ENCODE measurements at regions not wholly inside any gene's neighbourhood (a gene's known extent, or its start where the extent isn't known, plus 50 kb on each side); places are given as distances from the start of the nearest gene placed in this dataset.

DNA sequence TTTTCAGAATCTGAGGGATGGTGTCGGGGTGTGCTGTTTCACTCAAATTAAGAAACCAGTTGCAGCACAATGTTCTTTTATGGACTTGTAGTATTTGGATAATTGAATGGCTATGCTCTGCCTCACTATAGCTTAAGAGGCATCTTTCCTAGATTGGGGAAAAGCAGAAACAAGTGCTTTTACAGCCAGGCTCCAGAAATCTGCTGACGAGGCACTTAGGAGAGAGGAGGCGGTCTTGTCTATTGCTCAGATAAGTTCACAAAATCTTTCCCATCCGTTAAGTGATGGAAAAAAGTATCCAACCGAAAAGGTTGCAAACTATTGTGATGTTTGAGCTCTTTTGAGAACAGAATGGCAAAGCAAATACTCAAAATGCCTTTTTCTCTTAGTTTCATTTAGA lies 336.1 kb upstream of the RARB start:
- DNase-seq (ENCODE audit: low spot score): no peak
- H3K27ac ChIP-seq: no peak overlapping the region
- ChIA-PET POLR2A (ENCODE audit: low non-redundant PET) (no interaction called here), CTCF (interaction anchor here (0.7 kb wide), 1 partner anchor 70 kb away, joined by 3 read pairs; no protein-coding TSS in a partner anchor)
- TF ChIP-seq, protein P1, sequence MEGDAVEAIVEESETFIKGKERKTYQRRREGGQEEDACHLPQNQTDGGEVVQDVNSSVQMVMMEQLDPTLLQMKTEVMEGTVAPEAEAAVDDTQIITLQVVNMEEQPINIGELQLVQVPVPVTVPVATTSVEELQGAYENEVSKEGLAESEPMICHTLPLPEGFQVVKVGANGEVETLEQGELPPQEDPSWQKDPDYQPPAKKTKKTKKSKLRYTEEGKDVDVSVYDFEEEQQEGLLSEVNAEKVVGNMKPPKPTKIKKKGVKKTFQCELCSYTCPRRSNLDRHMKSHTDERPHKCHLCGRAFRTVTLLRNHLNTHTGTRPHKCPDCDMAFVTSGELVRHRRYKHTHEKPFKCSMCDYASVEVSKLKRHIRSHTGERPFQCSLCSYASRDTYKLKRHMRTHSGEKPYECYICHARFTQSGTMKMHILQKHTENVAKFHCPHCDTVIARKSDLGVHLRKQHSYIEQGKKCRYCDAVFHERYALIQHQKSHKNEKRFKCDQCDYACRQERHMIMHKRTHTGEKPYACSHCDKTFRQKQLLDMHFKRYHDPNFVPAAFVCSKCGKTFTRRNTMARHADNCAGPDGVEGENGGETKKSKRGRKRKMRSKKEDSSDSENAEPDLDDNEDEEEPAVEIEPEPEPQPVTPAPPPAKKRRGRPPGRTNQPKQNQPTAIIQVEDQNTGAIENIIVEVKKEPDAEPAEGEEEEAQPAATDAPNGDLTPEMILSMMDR (conservative IDR thresholded peaks at IDR 0.05; ENCODE audit: low read depth): no peak

DNA sequence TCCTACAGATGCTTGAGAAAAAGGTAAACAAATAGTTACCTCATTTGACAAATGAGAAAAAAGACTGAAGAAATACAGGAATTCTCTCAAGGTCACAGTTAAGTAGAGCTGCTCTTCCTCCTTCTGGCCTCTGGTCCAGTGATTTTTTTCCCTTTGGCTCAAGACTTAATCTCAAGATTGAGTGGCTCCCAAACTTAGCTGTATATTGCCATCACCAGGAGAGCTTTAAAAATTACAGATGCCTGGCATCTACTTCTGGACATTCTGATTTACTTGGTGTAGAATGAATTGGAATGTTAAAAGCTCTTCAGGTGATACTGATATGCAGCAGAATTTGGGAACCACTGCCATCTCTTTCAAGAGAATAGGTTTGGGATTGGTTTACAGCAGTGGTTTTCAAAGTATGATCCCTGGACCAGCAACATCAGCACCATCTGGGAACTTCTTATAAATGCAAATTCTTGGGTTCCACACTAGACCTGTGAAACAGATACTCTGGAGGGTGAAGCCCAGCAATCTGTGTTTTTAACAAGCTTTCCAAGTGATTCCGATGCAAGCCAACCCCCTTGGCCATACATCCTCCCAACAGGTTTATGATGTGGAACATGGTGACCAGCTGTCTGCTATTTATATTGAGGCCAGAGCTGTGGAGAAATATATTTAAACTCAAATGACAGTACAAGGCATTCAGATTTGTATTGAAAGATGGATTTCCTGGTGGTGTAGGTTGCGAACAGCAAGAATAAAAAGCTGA lies 333.0 kb upstream of the RARB start:
- CTCF ChIA-PET: no interaction called here
- no peak for DNase-seq (ENCODE audit: low spot score)
- POLR2A ChIA-PET (ENCODE audit: low non-redundant PET): no interaction called here
- TF ChIP-seq, protein P1 (conservative IDR thresholded peaks at IDR 0.05; ENCODE audit: low read depth): no peak
- H3K27ac ChIP-seq: no peak overlapping the region

DNA sequence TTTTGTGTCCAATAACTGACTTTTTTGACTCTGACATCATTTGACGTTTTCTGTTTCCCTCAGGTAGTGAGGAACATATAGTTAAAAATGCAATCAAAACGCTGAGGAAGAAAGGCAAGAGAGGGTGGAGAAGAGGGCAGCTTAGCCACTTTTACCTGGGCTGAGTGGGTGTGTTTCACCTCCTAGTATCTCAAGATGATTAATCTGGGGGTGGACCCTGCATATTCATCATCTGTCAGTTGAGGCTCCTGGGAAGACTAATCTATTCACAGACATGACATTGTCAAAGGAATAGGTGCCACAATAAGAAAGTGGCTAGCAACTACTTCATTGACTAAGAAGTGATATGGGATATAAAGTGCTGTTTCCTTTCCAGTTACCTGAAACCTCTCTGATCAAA lies 331.5 kb upstream of the RARB start:
- ChIA-PET POLR2A (ENCODE audit: low non-redundant PET) (no interaction called here), CTCF (interaction anchor here (0.7 kb wide), 1 partner anchor 1623 kb away, joined by 3 read pairs; no protein-coding TSS in a partner anchor)
- TF ChIP-seq, protein P1 (conservative IDR thresholded peaks at IDR 0.05; ENCODE audit: low read depth): no peak
- H3K27ac ChIP-seq: no peak overlapping the region
- no peak for DNase-seq (ENCODE audit: low spot score)

DNA sequence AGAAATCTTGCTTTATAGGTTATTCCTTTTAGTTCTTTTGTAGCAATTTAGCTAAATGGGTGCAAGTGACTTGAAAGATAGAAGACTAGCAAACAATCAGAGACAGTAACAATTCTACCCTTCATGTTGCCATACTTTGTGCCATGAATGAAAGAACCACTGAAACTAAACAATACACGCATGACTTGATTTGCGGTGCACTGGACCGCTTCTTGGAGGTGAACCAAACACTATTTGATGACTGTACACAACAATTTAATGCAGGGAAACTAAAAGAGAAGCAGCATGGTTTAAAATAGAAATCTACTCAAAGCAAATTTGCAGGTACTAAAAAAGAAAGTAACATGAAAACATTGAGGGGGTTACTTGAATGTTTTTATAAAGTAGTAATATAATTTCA lies 331.0 kb upstream of the RARB start:
- ChIA-PET CTCF (no interaction called here), POLR2A (ENCODE audit: low non-redundant PET) (no interaction called here)
- TF ChIP-seq, protein P1 (conservative IDR thresholded peaks at IDR 0.05; ENCODE audit: low read depth): no peak
- DNase-seq (ENCODE audit: low spot score): no peak
- no peak overlapping the region for H3K27ac ChIP-seq

DNA sequence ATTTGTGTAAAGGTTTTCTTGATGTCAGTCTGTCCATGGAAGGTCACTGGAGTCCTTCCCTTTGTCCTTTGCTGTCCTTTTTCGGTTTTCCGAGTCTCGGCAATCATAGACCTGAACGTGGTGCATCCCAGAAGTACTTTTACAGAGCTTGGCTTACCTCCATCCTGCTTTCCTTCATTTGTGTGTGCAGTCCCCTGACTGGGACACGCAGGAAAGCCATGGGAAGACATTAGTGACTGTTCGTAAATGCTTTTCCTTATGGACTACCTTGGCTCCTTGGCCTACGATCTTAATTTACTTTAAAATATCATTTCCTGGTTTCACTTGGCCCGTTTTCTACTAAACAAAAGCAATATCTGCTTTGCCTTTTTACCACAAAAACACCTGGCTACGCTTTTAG lies 328.4 kb upstream of the RARB start:
- H3K27ac ChIP-seq: no peak overlapping the region
- no peak for DNase-seq (ENCODE audit: low spot score)
- CTCF ChIA-PET: no interaction called here
- POLR2A ChIA-PET (ENCODE audit: low non-redundant PET): no interaction called here
- TF ChIP-seq, protein P1 (conservative IDR thresholded peaks at IDR 0.05; ENCODE audit: low read depth): no peak

DNA sequence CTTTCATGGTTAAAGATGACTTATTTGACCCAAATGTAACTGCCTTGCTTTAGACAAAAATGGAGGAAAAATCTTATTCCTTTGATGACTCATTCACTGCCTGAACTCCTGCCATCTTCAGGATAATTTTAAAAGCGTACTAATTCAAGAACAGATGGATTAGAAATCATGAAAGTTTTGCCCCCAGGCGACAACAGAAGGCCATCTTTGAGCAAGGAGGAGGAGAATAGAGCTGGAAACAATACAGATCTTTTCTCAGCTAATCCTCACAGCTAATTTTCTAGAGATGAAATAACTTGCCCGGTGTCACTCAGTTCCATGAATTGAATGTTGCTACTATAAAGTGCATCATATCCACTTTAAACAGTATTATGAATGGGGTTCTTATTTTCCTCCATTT lies 324.7 kb upstream of the RARB start:
- TF ChIP-seq, protein P1 (conservative IDR thresholded peaks at IDR 0.05; ENCODE audit: low read depth): no peak
- POLR2A ChIA-PET (ENCODE audit: low non-redundant PET): no interaction called here
- no peak for DNase-seq (ENCODE audit: low spot score)
- CTCF ChIA-PET: no interaction called here
- no peak overlapping the region for H3K27ac ChIP-seq

Measured in RWPE1 (cell line).